ENCODE measurements at regions not wholly inside any gene's neighbourhood (a gene's known extent, or its start where the extent isn't known, plus 50 kb on each side); places are given as distances from the start of the nearest gene placed in this dataset.
"Not testable (repeated sequence)": the region's sequence is repeated elsewhere in the genome, so short reads cannot be mapped to it uniquely, and the experiment has no call there.

- Histone ChIP-seq H3K36me3 (replicated peaks in 1 of 2; ENCODE audit: control extremely low read depth in 1 of 2, control insufficient read depth in 1 of 2, extremely low read depth in 1 of 2, insufficient read depth in 2 of 2, low read length in 1 of 2) (no peaks in the 10 kb centered on the region), H3K4me1 (ENCODE audit: control insufficient read depth in 2 of 2, insufficient read depth in 2 of 2, low read length in 2 of 2) (no peaks in the 10 kb centered on the region), H3K4me2 (replicated peaks; ENCODE audit: low read depth, low read length, poor library complexity, severe bottlenecking) (no peak overlapping the region), H4K20me1 (ENCODE audit: control insufficient read depth, insufficient read depth, low read length, poor library complexity, severe bottlenecking) (no peaks in the 10 kb centered on the region), H3K27me3 (replicated peaks in 1 of 4; ENCODE audit: control extremely low read depth in 1 of 4, control insufficient read depth in 3 of 4, insufficient read depth in 4 of 4, low read length in 3 of 4) (no peaks in the 10 kb centered on the region), H3K4me3 (ENCODE audit: control extremely low read depth in 1 of 5, extremely low read depth in 1 of 5, insufficient read depth in 1 of 5, low read depth in 2 of 5, low read length in 4 of 5) (no peak overlapping the region), H2AFZ (ENCODE audit: insufficient read depth, low read depth, low read length, poor library complexity, severe bottlenecking) (no peak overlapping the region), H3K9me3 (ENCODE audit: control extremely low read depth in 1 of 3, control insufficient read depth in 2 of 3, insufficient read depth in 1 of 3, low read length in 2 of 3) (peaks cover 0 to 13% (median 0%) of the 10 kb centered on the region in 3 donors), H3K27ac (ENCODE audit: low read length in 2 of 2) (no peak overlapping the region), H3K79me2 (ENCODE audit: control insufficient read depth, insufficient read depth, low read length) (no peaks in the 10 kb centered on the region), H3K9ac (ENCODE audit: low read length) (no peak overlapping the region)
- ChIA-PET POLR2A (no interaction called here), CTCF (no interaction called here)
- no peak overlapping the region for H3K27ac Mint-ChIP-seq
- H3K4me1 Mint-ChIP-seq = no peaks in the 10 kb centered on the region
- ATAC-seq (ENCODE audit: low read depth) (no peak), DNase-seq (no peak)
- TF ChIP-seq EZH2 (IDR thresholded peaks at IDR 0.05; ENCODE audit: borderline replicate concordance, insufficient read depth, low read depth, low read length, poor library complexity, severe bottlenecking) (no peak), CTCF (IDR thresholded peaks at IDR 0.05) (no peak)
- no peak overlapping the region for H3K4me3 Mint-ChIP-seq
- WGBS (ENCODE audit: insufficient coverage) = no CpG with 5 or more reads among the region's 3 CpGs
- H3K27me3 Mint-ChIP-seq = no peaks in the 10 kb centered on the region
- intact Hi-C loops (cut with micrococcal nuclease) = no loop called here
- peaks cover 7% of the 10 kb centered on the region for H3K9me3 Mint-ChIP-seq (ENCODE audit: insufficient read depth)
These were observed 703.0 kb upstream of the NRP1 start for GRCh38 chr10:34037499-34037898.

DNA sequence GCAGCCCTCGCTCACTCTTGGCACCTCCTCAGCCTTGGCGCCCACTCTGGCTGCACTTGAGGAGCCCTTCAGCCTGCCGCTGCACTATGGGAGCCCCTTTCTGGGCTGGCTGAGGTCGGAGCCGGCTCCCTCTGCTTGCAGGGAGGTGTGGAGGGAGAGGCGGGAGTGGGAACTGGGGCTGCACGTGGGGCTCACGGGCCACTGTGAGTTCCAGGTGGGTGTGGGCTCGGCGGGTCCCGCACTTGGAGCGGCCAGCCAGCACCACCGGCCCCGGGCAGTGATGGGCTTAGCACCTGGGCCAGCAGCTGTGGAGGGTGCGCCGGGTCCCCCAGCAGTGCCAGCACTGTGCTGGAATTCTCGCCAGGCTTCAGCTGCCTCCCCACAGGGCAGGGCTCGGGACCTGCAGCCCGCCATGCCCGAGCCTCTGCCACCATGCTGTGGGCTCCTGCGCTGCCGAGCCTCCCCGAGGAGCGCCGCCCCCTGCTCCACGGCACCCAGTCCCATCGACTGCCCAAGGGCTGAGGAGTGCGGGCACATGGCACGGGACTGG is 700.8 kb upstream of the NRP1 start:
- H3K27me3 Mint-ChIP-seq; ATAC-seq (ENCODE audit: low read depth); H2AFZ ChIP-seq (ENCODE audit: insufficient read depth, low read depth, low read length, poor library complexity, severe bottlenecking); H3K27ac ChIP-seq (ENCODE audit: low read length in 2 of 2); H3K4me3 Mint-ChIP-seq; H3K79me2 ChIP-seq (ENCODE audit: control insufficient read depth, insufficient read depth, low read length); intact Hi-C loops (cut with micrococcal nuclease); H3K9ac ChIP-seq (ENCODE audit: low read length); H3K4me3 ChIP-seq (ENCODE audit: control extremely low read depth in 1 of 5, extremely low read depth in 1 of 5, insufficient read depth in 1 of 5, low read depth in 2 of 5, low read length in 4 of 5); H3K27ac Mint-ChIP-seq; POLR2A ChIA-PET; H3K4me1 ChIP-seq (ENCODE audit: control insufficient read depth in 2 of 2, insufficient read depth in 2 of 2, low read length in 2 of 2); H3K4me2 ChIP-seq (replicated peaks; ENCODE audit: low read depth, low read length, poor library complexity, severe bottlenecking); CTCF ChIA-PET; H4K20me1 ChIP-seq (ENCODE audit: control insufficient read depth, insufficient read depth, low read length, poor library complexity, severe bottlenecking); H3K36me3 ChIP-seq (replicated peaks in 1 of 2; ENCODE audit: control extremely low read depth in 1 of 2, control insufficient read depth in 1 of 2, extremely low read depth in 1 of 2, insufficient read depth in 2 of 2, low read length in 1 of 2); H3K27me3 ChIP-seq (replicated peaks in 1 of 4; ENCODE audit: control extremely low read depth in 1 of 4, control insufficient read depth in 3 of 4, insufficient read depth in 4 of 4, low read length in 3 of 4); H3K4me1 Mint-ChIP-seq; H3K9me3 Mint-ChIP-seq (ENCODE audit: insufficient read depth); DNase-seq: not testable (repeated sequence)
- WGBS (ENCODE audit: insufficient coverage) = 93% methylated on average over 18 of the region's 29 CpGs
- H3K9me3 ChIP-seq (ENCODE audit: control extremely low read depth in 1 of 3, control insufficient read depth in 2 of 3, insufficient read depth in 1 of 3, low read length in 2 of 3) = peaks cover 0 to 13% (median 0%) of the 10 kb centered on the region in 3 donors

All from B cell (primary cell).